Loucy (cell line): ENCODE measurements at regions not wholly inside any gene's neighbourhood (a gene's known extent, or its start where the extent isn't known, plus 50 kb on each side); places are given as distances from the start of the nearest gene placed in this dataset.
A peak's percentile ranks its signal among the peaks of the same experiment; 100 is the strongest.

Experiments used
- CTCF ChIP-seq: fragments of 200-600 bp; sonication (generic); conservative IDR thresholded peaks from 2 replicates; pipeline ENCODE4 v1.5.1; 2014; ENCODE audit warnings: mild to moderate bottlenecking, antibody characterized with exemption, low read length
- EZH2phosphoT487 ChIP-seq: fragments of 200-600 bp; IDR thresholded peaks from 2 replicates; pipeline ENCODE4 v1.6.1; 2018; ENCODE audit warnings: antibody characterized with exemption, mild to moderate bottlenecking, moderate library complexity, borderline replicate concordance

DNA sequence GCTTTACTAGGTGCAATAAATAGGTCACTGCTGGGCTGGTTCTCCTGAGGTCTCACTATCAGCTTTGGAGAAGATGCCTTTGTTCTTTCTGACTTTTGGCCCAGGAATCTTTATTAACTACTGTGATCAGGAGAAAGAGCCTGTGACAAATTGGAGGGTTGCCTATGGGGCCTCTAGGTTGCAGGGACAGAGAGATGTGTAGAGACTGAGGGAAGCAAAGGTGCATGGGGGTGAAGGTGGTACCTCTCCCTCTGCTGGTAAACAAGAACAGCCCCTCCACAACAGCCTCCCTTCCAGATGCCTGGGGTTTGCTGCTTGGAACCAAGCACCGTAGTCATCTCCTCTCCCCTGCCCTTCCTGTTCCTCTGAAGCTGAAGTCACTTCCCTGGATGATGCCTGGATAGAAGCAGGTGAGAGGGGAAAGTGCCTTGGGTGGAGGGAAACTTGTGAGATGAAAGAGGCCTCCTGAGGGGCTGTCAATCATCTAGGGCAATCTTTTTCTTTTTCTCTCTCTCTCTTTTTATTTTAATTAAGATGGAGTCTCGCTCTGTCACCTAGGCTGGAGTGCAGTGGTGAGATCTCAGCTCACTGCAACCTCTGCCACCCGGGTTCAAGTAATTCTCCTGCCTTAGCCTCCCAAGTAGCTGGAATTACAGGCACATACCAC is 57.4 kb upstream of the DUSP22 start:
- TF ChIP-seq CTCF (peak; percentile 30; the same call in 1 of the 2 replicates), EZH2phosphoT487 (no peak)
